Trophoblast cell (in vitro differentiated cells and primary cell): ENCODE measurements at regions not wholly inside any gene's neighbourhood (a gene's known extent, or its start where the extent isn't known, plus 50 kb on each side); places are given as distances from the start of the nearest gene placed in this dataset.

Experiments used
- DNase-seq, 2 donors: peaks; one replicate each; pipeline ENCODE4 v3.0.0-alpha.2; 2016
- H2AFZ ChIP-seq: 2 replicates; pipeline ENCODE4 v1.6.1; 2013; ENCODE audit warnings: low read length, moderate library complexity, mild to moderate bottlenecking; ENCODE audit not compliant: insufficient read depth, poor library complexity
- H2AK5ac ChIP-seq: 2 replicates; pipeline ENCODE4 v1.6.1; 2013; ENCODE audit warnings: mild to moderate bottlenecking, low read length
- H2BK120ac ChIP-seq: 2 replicates; pipeline ENCODE4 v1.6.1; 2013; ENCODE audit warnings: low read length, mild to moderate bottlenecking, moderate library complexity; ENCODE audit not compliant: insufficient read depth, poor library complexity
- H2BK12ac ChIP-seq: 2 replicates; pipeline ENCODE4 v1.6.1; 2013; ENCODE audit warnings: mild to moderate bottlenecking, low read length, moderate library complexity
- H2BK5ac ChIP-seq: 2 replicates; pipeline ENCODE4 v1.6.1; 2013; ENCODE audit warnings: low read length, low read depth, moderate library complexity, mild to moderate bottlenecking; ENCODE audit not compliant: poor library complexity
- H3K14ac ChIP-seq: 2 replicates; pipeline ENCODE4 v1.6.1; 2013; ENCODE audit warnings: mild to moderate bottlenecking, low read length
- H3K18ac ChIP-seq: 2 replicates; pipeline ENCODE4 v1.6.1; 2013; ENCODE audit warnings: mild to moderate bottlenecking, low read length
- H3K23ac ChIP-seq: 2 replicates; pipeline ENCODE4 v1.6.1; 2013; ENCODE audit warnings: low read length
- H3K27ac ChIP-seq: 2 replicates; pipeline ENCODE4 v1.5.1; 2013; ENCODE audit warnings: low read depth, mild to moderate bottlenecking, inconsistent platforms, low read length, moderate library complexity
- H3K27me3 ChIP-seq: 2 replicates; pipeline ENCODE4 v1.6.1; 2013; ENCODE audit warnings: inconsistent platforms, mild to moderate bottlenecking, low read length, moderate library complexity; ENCODE audit not compliant: insufficient read depth
- H3K36me3 ChIP-seq, 2 experiments: 1 replicate in 1 of 2; 2 replicates in 1 of 2; pipeline ENCODE4 v1.6.1; 2013; ENCODE audit warnings: low read length in 2 of 2, mild to moderate bottlenecking in 2 of 2, moderate library complexity in 1 of 2; ENCODE audit not compliant: insufficient read depth in 2 of 2, control insufficient read depth in 1 of 2
- H3K4ac ChIP-seq: 2 replicates; pipeline ENCODE4 v1.6.1; 2013; ENCODE audit warnings: low read depth, mild to moderate bottlenecking, low read length, moderate library complexity
- H3K4me1 ChIP-seq, 2 experiments: 1 replicate in 1 of 2; 2 replicates in 1 of 2; pipeline ENCODE4 v1.6.1; 2013; ENCODE audit warnings: low read length in 2 of 2, mild to moderate bottlenecking in 2 of 2, moderate library complexity in 1 of 2; ENCODE audit not compliant: insufficient read depth in 2 of 2, control insufficient read depth in 1 of 2
- H3K4me2 ChIP-seq: 2 replicates; pipeline ENCODE4 v1.6.1; 2013; ENCODE audit warnings: inconsistent platforms, mild to moderate bottlenecking, low read length, moderate library complexity
- H3K4me3 ChIP-seq: 2 replicates; pipeline ENCODE4 v1.5.1; 2013; ENCODE audit warnings: mild to moderate bottlenecking, low read depth, low read length, inconsistent platforms
- H3K79me1 ChIP-seq: one replicate; pipeline ENCODE4 v1.6.1; 2013; ENCODE audit warnings: low read length
- H3K79me2 ChIP-seq: 2 replicates; pipeline ENCODE4 v1.6.1; 2013; ENCODE audit warnings: low read length, mild to moderate bottlenecking; ENCODE audit not compliant: control insufficient read depth, insufficient read depth, poor library complexity
- H3K9ac ChIP-seq: 2 replicates; pipeline ENCODE4 v1.6.1; 2013; ENCODE audit warnings: mild to moderate bottlenecking, low read length
- H3K9me3 ChIP-seq: 2 replicates; pipeline ENCODE4 v1.6.1; 2013; ENCODE audit warnings: low read depth, mild to moderate bottlenecking, control low read depth, inconsistent platforms, low read length; ENCODE audit not compliant: insufficient read depth
- H4K12ac ChIP-seq: 2 replicates; pipeline ENCODE4 v1.6.1; 2013; ENCODE audit warnings: low read depth, mild to moderate bottlenecking, low read length, moderate library complexity
- H4K8ac ChIP-seq: 2 replicates; pipeline ENCODE4 v1.6.1; 2013; ENCODE audit warnings: low read depth, mild to moderate bottlenecking, low read length, moderate library complexity
- H4K91ac ChIP-seq: one replicate; pipeline ENCODE4 v1.6.1; 2013; ENCODE audit warnings: low read depth, mild to moderate bottlenecking, low read length, moderate library complexity
- WGBS: extraction: QIAGEN DNeasy Blood & Tissue Kit; methylation state at CpG from one replicate; pipeline ENCODE4 v1.1.7; 2013; ENCODE audit warnings: missing lambda C conversion rate; ENCODE audit not compliant: insufficient read length, insufficient coverage; ENCODE audit errors: extremely low coverage; 5-methylcytosine and 5-hydroxymethylcytosine counted together

GRCh38 chr5:86981898-86982297, 285.8 kb upstream of the RASA1 start:
- H3K36me3 ChIP-seq, result no peaks in the 10 kb centered on the region
- no peak overlapping the region for H3K4me3 ChIP-seq
- no peaks in the 10 kb centered on the region for H3K9me3 ChIP-seq

GRCh38 chr5:86983208-86983607, 284.5 kb upstream of the RASA1 start:
- no peak overlapping the region for H3K14ac ChIP-seq
- H3K27me3 ChIP-seq, result no peaks in the 10 kb centered on the region
- H2BK12ac ChIP-seq, result no peak overlapping the region
- no peak overlapping the region for H3K9ac ChIP-seq
- H3K4me1 ChIP-seq, result peaks cover 0 to 2% of the 10 kb centered on the region in 2 experiments
- DNase-seq, result no peak
- H2BK120ac ChIP-seq, result no peak overlapping the region
- H3K4ac ChIP-seq, result no peak overlapping the region
- H3K36me3 ChIP-seq, result no peaks in the 10 kb centered on the region
- no peak overlapping the region for H2BK5ac ChIP-seq
- H2AFZ ChIP-seq, result no peak overlapping the region
- H3K79me2 ChIP-seq, result no peaks in the 10 kb centered on the region
- no peak overlapping the region for H4K12ac ChIP-seq
- no peak overlapping the region for H3K23ac ChIP-seq
- H4K91ac ChIP-seq, result no peak overlapping the region
- no peak overlapping the region for H2AK5ac ChIP-seq
- no peak overlapping the region for H4K8ac ChIP-seq
- H3K4me3 ChIP-seq, result no peak overlapping the region
- no peaks in the 10 kb centered on the region for H3K79me1 ChIP-seq
- H3K18ac ChIP-seq, result no peak overlapping the region
- H3K27ac ChIP-seq, result no peak overlapping the region
- H3K4me2 ChIP-seq, result no peak overlapping the region
- no peaks in the 10 kb centered on the region for H3K9me3 ChIP-seq
- WGBS, result no CpG with 5 or more reads among the region's 1 CpG

More at GRCh38 chr5:86981898-86982297, 285.8 kb upstream of the RASA1 start:
- Histone ChIP-seq H2AK5ac (no peak overlapping the region), H3K4ac (no peak overlapping the region), H3K27ac (no peak overlapping the region), H3K79me2 (no peaks in the 10 kb centered on the region), H3K23ac (no peak overlapping the region), H2AFZ (no peak overlapping the region), H3K79me1 (no peaks in the 10 kb centered on the region), H4K91ac (no peak overlapping the region), H3K27me3 (no peaks in the 10 kb centered on the region), H3K4me2 (no peak overlapping the region), H4K8ac (no peak overlapping the region), H3K18ac (no peak overlapping the region), H3K4me1 (peaks cover 0 to 2% of the 10 kb centered on the region in 2 experiments), H2BK120ac (no peak overlapping the region), H4K12ac (no peak overlapping the region), H2BK5ac (no peak overlapping the region), H3K14ac (no peak overlapping the region), H3K9ac (no peak overlapping the region), H2BK12ac (no peak overlapping the region)
- DNase-seq, result no peak

GRCh38 chr5:86986837-86987236, 280.8 kb upstream of the RASA1 start:
- Histone ChIP-seq H2AFZ (no peak overlapping the region), H3K79me2 (no peaks in the 10 kb centered on the region), H3K27ac (no peak overlapping the region), H3K4ac (no peak overlapping the region), H3K9ac (no peak overlapping the region), H2BK12ac (no peak overlapping the region), H3K14ac (no peak overlapping the region), H3K36me3 (no peaks in the 10 kb centered on the region), H3K27me3 (no peaks in the 10 kb centered on the region), H2AK5ac (no peak overlapping the region), H3K4me3 (no peak overlapping the region), H3K23ac (no peak overlapping the region), H2BK120ac (no peak overlapping the region), H4K8ac (no peak overlapping the region), H3K9me3 (no peaks in the 10 kb centered on the region), H3K79me1 (no peaks in the 10 kb centered on the region), H4K12ac (no peak overlapping the region), H4K91ac (no peak overlapping the region), H3K18ac (no peak overlapping the region), H3K4me2 (no peak overlapping the region), H3K4me1 (no peaks in the 10 kb centered on the region), H2BK5ac (no peak overlapping the region)
- whole genome bisulfite sequencing, result no CpG with 5 or more reads among the region's 3 CpGs
- no peak for DNase-seq

GRCh38 chr5:86997516-86997915, 270.2 kb upstream of the RASA1 start:
- Histone ChIP-seq H2BK120ac (no peak overlapping the region), H2AK5ac (no peak overlapping the region), H2BK5ac (no peak overlapping the region), H2BK12ac (no peak overlapping the region), H3K79me1 (no peaks in the 10 kb centered on the region), H4K12ac (no peak overlapping the region), H3K27ac (peak overlapping the region; percentile 39), H3K23ac (no peak overlapping the region), H3K79me2 (no peaks in the 10 kb centered on the region), H3K4me1 (no peaks in the 10 kb centered on the region), H3K4me2 (no peak overlapping the region), H3K4me3 (no peak overlapping the region), H3K27me3 (no peaks in the 10 kb centered on the region), H3K14ac (no peak overlapping the region), H3K36me3 (no peaks in the 10 kb centered on the region), H3K9ac (no peak overlapping the region), H3K18ac (no peak overlapping the region), H4K8ac (no peak overlapping the region), H3K4ac (no peak overlapping the region), H4K91ac (no peak overlapping the region), H2AFZ (no peak overlapping the region), H3K9me3 (no peaks in the 10 kb centered on the region)
- no CpG with 5 or more reads among the region's 1 CpG for WGBS
- no peak for DNase-seq
